ENCODE measurements at regions not wholly inside any gene's neighbourhood (a gene's known extent, or its start where the extent isn't known, plus 50 kb on each side); places are given as distances from the start of the nearest gene placed in this dataset.
A peak's percentile ranks its signal among the peaks of the same experiment; 100 is the strongest.
"Not testable (repeated sequence)": the region's sequence is repeated elsewhere in the genome, so short reads cannot be mapped to it uniquely, and the experiment has no call there.

DNA sequence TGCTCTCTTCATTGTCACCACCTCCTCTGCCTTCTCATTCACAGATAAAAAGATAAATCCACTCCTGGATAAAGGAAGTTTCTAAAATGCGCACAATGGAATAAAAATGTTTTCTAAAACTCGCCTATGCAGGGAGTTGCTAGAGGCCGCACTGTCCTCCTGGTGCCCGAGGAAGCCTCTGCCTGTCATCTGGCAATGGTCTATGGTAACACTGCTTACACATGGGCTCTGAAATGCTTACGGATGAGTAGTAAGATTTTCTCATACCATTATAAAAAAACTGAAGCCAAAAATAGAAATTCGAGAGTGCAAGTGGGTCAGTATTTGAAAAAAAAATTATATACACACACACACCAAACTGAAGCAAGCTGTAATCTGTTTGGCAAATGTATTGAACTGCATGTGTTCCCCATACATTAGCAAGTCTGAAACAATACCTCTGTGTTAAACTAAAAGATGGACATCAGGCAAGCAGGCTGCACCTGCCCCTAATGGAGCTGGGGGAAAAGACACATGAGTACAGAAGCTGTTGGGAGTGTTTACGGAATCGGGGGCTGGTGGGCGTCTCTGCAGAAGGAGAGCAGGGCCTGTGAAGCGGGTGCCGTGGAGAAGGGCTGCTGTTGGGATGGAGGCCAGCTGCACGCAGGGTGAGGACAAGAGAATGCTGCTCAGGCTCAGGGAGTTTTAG is 103.3 kb upstream of the FAT1 start:
- Histone ChIP-seq H3K4me1 (replicated peaks) (peaks cover 52% of the 10 kb centered on the region), H3K36me3 (no peaks in the 10 kb centered on the region), H3K27me3 (replicated peaks) (no peaks in the 10 kb centered on the region), H3K4me3 (no peak overlapping the region), H3K9me3 (replicated peaks) (no peaks in the 10 kb centered on the region), H3K27ac (no peak overlapping the region)
- DNase-seq (ENCODE audit: low read depth in 1 of 2, low spot score in 2 of 2) = no peak

DNA sequence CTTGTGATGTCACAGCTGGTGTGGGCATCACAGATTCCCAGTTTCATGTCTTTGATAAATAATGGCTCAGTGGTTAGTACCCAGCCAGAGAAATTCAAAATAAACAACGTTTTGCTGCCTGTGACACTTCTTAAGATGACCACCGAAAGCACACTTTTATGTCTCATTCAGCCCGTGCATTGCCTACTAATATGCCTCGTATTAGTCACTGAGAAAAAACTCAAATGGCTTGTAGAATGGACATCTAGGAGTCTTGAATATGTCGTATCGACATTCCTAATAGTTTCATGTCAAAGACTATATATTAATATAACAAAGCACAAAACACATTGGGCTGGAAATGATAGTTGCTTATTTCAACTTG is 103.9 kb upstream of the FAT1 start:
- Histone ChIP-seq H3K9me3 (replicated peaks) (no peaks in the 10 kb centered on the region), H3K36me3 (no peaks in the 10 kb centered on the region), H3K4me3 (no peak overlapping the region), H3K27me3 (replicated peaks) (no peaks in the 10 kb centered on the region), H3K27ac (no peak overlapping the region), H3K4me1 (replicated peaks) (peaks cover 52% of the 10 kb centered on the region)
- DNase-seq (ENCODE audit: low read depth in 1 of 2, low spot score in 2 of 2) = no peak

DNA sequence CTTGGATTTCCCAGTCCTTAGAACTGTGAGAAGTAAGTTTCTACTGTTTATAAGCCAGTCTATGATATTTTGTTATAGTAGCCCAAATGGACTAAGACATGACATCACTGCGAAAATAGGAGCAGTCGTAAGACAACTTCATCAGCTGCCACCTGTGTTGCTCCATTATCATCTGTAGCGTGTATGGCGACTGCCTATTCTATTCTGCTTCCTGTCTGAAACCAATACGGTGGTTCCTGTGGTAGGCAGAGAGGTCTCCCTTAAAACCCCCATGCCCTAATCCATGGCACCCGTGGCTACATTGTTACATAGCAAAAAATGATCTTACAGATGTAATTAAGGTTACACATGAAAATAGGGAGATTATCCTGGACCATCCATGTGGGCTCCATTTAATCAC is 105.4 kb upstream of the FAT1 start:
- no peaks in the 10 kb centered on the region for H3K27me3 ChIP-seq (replicated peaks)
- H3K9me3 ChIP-seq (replicated peaks) = no peaks in the 10 kb centered on the region
- DNase-seq (ENCODE audit: low read depth in 1 of 2, low spot score in 2 of 2) = no peak
- no peak overlapping the region for H3K27ac ChIP-seq
- H3K36me3 ChIP-seq = no peaks in the 10 kb centered on the region
- peaks cover 41% of the 10 kb centered on the region for H3K4me1 ChIP-seq (replicated peaks)
- H3K4me3 ChIP-seq = no peak overlapping the region

DNA sequence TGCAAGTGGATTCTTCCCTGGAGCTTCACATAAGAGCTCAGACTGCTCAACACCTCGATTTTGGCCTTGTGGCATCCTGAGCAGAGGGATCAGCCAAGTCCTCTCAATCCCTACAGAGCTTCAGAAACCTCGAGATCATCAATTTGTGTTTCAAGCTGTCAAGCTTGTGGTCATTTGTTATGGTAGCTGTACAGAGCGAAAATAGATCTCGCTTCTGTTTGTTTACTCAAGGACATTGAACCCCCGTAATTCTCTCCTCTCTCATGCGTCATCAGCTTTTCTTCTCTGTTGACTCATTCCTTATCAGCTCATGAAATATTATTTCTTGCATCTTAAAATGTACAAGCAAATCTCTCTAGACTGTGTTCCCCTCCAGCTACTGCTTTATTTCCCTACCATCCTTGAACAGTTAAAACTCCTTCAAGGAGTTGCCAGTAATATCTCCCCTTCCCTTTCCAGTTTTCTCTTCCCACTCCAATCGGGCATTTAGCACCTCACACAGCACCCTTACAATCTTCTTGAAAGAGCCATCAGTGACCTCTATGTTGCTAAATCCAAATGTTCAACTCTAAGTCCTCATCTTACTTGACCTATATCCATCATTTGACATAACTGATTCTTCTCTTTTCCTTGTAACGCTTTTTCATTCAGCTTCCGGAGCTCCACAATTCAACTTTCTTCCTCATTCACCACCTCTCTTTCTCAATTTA is 106.2 kb upstream of the FAT1 start:
- Histone ChIP-seq H3K4me1 (replicated peaks) (peaks cover 36% of the 10 kb centered on the region), H3K9me3 (replicated peaks) (no peaks in the 10 kb centered on the region), H3K27ac (0 out of 2 replicates have a peak overlapping the region, but pooled peaks have one; percentile 16), H3K4me3 (no peak overlapping the region), H3K27me3 (replicated peaks) (no peaks in the 10 kb centered on the region), H3K36me3 (no peaks in the 10 kb centered on the region)
- DNase-seq (ENCODE audit: low read depth in 1 of 2, low spot score in 2 of 2) = peak in 1 of 2 experiments; percentile 70

DNA sequence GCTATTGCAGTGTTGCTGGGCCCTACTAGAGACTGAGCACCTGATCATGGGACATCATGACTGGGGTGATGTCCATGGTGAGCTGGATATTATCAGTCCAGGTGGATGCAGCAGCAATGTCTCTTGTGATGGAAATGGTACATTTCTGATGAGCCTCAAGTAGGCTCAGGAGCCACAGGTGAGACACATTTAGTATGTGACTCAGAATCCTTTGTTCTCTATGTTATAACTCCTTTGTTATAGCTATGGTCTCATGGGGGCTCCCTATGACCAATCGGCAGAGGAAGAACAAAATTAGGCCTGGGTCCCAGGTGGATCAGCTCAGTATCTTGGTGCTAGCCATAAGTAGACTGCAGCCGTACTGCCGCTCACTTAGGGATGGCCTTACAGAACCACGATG is 107.9 kb upstream of the FAT1 start:
- Histone ChIP-seq H3K27me3 (replicated peaks) (no peaks in the 10 kb centered on the region), H3K4me1 (replicated peaks) (peaks cover 25% of the 10 kb centered on the region), H3K36me3 (no peaks in the 10 kb centered on the region), H3K27ac (no peak overlapping the region), H3K4me3 (no peak overlapping the region), H3K9me3 (replicated peaks) (no peaks in the 10 kb centered on the region)
- DNase-seq (ENCODE audit: low read depth in 1 of 2, low spot score in 2 of 2) = no peak

DNA sequence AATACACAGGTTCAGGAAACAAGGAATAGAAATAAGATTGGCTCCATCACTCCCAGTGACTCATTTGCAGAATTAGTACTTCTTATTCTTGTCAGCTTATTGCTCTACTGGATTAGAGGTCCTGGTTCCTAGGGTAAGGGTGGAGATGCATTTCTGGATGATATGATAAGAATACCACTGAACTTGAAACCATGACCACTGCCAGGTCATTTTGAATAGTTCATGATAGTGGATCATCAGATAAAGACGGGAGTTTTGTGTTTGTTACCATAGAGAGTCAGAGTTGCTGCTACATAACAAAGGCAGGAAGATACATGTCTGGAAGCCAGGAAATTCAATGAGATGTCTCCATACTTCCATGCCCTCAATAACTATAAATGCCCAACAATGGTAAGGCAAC is 109.2 kb upstream of the FAT1 start:
- peaks cover 18% of the 10 kb centered on the region for H3K4me1 ChIP-seq (replicated peaks)
- no peaks in the 10 kb centered on the region for H3K9me3 ChIP-seq (replicated peaks)
- no peak for DNase-seq (ENCODE audit: low read depth in 1 of 2, low spot score in 2 of 2)

DNA sequence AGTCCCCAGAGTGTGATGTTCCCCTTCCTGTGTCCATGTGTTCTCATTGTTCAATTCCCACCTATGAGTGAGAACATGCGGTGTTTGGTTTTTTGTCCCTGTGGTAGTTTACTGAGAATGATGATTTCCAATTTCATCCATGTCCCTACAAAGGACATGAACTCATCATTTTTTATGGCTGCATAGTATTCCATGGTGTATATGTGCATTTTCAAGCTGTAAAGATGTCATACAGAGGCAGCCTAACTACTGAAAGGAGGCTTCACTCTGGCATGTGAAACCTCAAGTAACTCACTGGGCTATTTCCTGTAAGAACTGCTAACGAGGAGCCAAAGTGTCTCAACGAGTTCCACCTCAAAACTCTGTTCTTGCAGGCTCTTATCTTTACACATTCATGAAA is 113.8 kb upstream of the FAT1 start:
- not testable (repeated sequence) for H3K4me3 ChIP-seq; H3K36me3 ChIP-seq; H3K27me3 ChIP-seq (replicated peaks); DNase-seq (ENCODE audit: low read depth in 1 of 2, low spot score in 2 of 2); H3K9me3 ChIP-seq (replicated peaks); H3K27ac ChIP-seq
- H3K4me1 ChIP-seq (replicated peaks) = peaks cover 20% of the 10 kb centered on the region

More for the DNA sequence above, 109.2 kb upstream of the FAT1 start:
- Histone ChIP-seq H3K27ac (no peak overlapping the region), H3K36me3 (no peaks in the 10 kb centered on the region), H3K4me3 (no peak overlapping the region), H3K27me3 (replicated peaks) (no peaks in the 10 kb centered on the region)

DNA sequence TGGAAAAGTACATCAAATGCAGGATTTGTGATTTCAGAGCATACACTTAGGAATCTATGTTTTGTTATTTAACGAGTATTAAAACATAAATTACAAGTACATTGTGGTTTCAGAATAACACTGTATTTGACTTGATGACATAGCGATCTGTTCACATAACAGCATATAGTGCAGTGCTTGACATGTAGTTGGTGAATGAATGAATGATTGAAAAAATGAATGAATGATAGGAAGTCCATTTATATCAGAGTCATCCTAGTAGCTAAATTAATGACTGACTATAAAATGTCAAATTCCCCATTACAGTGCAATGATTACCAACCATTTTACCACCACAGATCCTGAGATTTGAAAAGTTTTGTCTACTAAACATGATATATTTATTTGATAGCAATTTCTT is 114.6 kb upstream of the FAT1 start:
- Histone ChIP-seq H3K27me3 (replicated peaks) (no peaks in the 10 kb centered on the region), H3K27ac (peak overlapping the region; percentile 94), H3K4me3 (no peak overlapping the region), H3K36me3 (no peaks in the 10 kb centered on the region), H3K4me1 (replicated peaks) (peaks cover 25% of the 10 kb centered on the region), H3K9me3 (replicated peaks) (no peaks in the 10 kb centered on the region)
- no peak for DNase-seq (ENCODE audit: low read depth in 1 of 2, low spot score in 2 of 2)

DNA sequence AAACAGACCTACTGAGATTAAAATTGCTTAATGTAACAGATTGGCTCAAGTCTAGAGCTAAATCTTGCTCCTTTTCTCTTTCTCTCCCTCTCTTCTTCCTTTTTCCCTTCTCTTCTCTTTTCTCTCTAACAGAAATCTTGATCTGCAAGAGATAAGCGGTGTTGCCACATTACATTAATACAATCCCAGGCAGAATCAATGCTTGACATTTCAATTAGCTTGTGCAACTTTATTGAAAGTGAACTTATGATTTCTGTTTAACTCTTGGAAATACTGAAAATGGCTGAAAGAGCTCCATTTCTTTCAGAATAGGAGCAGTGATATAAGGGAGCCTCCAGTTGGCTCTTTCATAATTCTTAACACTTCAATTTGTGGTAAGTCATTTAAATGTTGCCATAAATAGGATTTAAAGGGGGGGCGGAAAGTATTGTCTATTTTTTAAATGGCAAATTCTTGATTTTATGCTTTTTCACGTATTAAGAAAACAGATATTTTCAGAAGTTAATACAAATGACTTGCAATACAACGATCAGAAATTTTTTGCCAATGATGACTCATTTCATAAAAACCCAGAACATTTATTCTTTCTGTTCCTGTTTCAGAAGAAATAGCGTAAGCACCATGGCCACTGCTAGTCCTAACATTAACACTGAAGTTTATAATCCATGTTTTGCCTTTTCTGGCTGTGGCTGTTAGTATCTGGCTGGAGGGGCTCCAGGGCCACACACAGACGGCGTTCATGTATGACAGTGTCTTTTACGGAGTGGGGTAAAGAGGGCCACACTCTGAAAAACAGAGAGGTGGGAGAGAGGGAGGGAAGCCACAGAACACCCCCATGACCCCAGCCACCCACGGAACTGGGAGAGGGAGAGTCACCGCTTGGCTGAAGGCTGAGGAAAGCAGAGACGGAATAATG is 115.7 kb upstream of the FAT1 start:
- no peaks in the 10 kb centered on the region for H3K9me3 ChIP-seq (replicated peaks)
- H3K4me1 ChIP-seq (replicated peaks) = peaks cover 35% of the 10 kb centered on the region
- H3K4me3 ChIP-seq = peak overlapping the region; percentile 27
- DNase-seq (ENCODE audit: low read depth in 1 of 2, low spot score in 2 of 2) = peak; percentile 93 to 97
- H3K36me3 ChIP-seq = no peaks in the 10 kb centered on the region
- H3K27ac ChIP-seq = peak overlapping the region; percentile 94
- H3K27me3 ChIP-seq (replicated peaks) = no peaks in the 10 kb centered on the region

DNA sequence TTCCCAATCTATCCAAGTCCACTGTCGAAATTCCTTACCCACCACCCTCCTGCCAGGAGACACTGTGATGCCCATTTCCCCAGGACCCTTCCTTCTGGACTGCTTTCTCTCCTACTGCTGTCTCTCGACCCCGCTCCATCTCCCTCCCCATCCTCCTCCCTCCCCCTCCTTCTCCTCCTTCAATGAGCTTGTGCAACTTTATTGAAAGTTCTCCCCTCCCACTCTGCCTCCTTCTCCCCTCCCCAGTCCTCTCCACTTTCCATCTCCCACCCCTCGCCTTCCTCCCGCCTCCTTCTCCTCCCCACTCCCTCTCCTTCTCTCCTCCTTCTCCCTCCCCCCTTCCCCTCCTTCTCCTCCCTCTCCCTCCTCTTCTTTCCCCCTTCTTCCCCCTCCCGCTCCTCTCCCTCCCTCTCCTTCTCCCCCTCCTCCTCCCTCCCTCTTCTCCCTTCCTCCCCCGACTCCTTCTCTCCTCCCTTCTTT is 116.6 kb upstream of the FAT1 start:
- Histone ChIP-seq H3K27me3 (replicated peaks) (no peaks in the 10 kb centered on the region), H3K4me3 (peak overlapping the region; percentile 35), H3K4me1 (replicated peaks) (peaks cover 42% of the 10 kb centered on the region), H3K9me3 (replicated peaks) (no peaks in the 10 kb centered on the region), H3K36me3 (no peaks in the 10 kb centered on the region), H3K27ac (peak overlapping the region; percentile 94)
- DNase-seq (ENCODE audit: low read depth in 1 of 2, low spot score in 2 of 2) = peak in 1 of 2 experiments; percentile 92

DNA sequence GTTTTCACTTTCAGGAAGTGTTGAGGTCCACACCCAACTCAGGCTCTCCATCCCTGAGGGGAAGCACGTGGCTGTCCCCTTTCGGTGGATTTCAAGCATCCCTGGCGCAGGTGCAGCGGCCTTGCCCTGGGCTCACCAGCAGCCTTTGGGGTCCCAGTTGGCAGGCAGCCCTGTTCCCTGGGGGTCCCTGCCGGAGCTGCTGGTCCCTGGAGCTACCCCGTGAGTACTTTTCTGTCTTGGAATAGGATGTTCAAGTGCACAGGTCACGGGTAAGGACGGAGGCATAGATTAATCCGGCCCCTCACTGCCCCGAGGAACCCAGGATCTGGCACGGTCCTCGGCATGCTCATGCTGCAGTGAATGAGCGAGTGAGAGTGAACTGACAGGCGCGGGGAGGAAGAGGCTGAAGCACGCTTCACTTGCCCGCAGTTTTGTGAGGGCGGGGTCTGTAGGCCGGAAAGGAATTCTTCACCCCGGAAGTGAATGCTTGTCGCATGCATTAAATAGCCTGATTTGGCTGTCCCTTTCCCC is 117.2 kb upstream of the FAT1 start:
- DNase-seq (ENCODE audit: low read depth in 1 of 2, low spot score in 2 of 2) = peak in 1 of 2 experiments; percentile 74
- H3K9me3 ChIP-seq (replicated peaks) = no peaks in the 10 kb centered on the region
- peaks cover 48% of the 10 kb centered on the region for H3K4me1 ChIP-seq (replicated peaks)
- H3K27ac ChIP-seq = peak overlapping the region; percentile 70
- no peaks in the 10 kb centered on the region for H3K27me3 ChIP-seq (replicated peaks)
- peak overlapping the region; percentile 35 for H3K4me3 ChIP-seq
- no peaks in the 10 kb centered on the region for H3K36me3 ChIP-seq

DNA sequence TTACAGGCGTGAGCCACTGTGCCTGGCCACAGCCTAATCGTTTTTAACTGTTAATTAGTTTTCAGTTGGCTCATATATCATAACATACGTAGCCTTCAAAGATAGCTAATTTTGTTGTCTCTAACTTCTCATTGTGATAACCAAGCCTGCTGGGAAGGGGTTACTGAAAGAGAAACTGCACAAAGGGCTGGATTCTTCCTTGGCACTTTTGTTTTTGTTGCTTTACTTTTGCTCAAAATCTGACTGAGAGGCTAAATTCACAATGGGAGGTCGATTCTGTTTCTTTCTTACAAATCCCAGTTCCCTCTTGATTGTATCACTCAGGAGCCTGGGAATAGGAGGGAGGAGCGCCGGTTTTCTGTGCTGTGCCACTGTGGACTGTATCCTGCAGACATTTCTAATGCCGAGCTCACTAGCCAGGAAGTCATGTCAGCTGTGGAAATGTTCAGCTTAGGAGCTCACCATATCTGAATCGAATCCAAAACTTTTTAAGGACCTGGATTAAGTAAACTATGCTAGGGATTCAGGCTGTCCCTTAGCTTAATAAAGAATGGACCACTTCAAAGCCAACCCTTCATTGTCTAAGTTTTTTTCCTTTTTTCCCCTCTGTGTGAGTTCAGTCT is 120.5 kb upstream of the FAT1 start:
- Histone ChIP-seq H3K4me1 (replicated peaks) (peaks cover 55% of the 10 kb centered on the region), H3K36me3 (no peaks in the 10 kb centered on the region), H3K27ac (peak overlapping the region; percentile 97), H3K9me3 (replicated peaks) (no peaks in the 10 kb centered on the region), H3K27me3 (replicated peaks) (no peaks in the 10 kb centered on the region), H3K4me3 (peak overlapping the region; percentile 24)
- peak; percentile 76 to 90 for DNase-seq (ENCODE audit: low read depth in 1 of 2, low spot score in 2 of 2)

DNA sequence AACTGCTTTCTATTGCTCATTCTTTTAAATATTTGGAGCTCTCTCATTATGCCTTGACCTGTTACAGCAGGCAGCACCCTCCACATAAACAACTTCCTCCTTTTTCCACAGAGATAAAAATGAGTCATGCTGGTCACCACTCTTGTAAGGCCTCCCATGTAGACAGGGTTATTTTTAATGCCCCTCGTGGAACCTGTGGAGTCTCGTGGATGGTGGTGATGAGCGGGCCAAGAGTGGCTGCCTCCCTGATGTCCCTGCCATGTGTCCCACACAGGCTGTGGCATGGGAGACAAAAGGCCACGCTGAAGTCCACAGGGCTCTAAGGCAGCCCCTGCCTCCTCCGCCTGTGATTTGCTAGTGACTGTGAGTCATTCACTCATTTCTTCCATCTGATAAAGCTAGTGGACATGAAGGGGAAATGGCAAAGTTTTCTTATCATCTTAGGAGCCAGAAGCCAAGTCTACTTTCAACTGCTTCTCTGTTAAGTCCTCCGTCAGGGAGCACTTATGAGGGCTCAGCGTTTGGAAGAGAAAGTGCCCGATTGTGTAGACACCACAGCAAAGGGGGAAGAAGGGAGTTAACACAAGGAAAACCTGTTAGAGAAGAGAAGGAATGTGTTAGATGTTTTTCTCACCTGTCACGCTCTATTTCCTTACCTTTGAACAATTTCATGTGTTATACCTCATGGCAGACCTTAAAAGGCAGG is 121.6 kb upstream of the FAT1 start:
- Histone ChIP-seq H3K4me1 (replicated peaks) (peaks cover 50% of the 10 kb centered on the region), H3K27me3 (replicated peaks) (no peaks in the 10 kb centered on the region), H3K27ac (peak overlapping the region; percentile 97), H3K36me3 (no peaks in the 10 kb centered on the region), H3K4me3 (no peak overlapping the region), H3K9me3 (replicated peaks) (no peaks in the 10 kb centered on the region)
- DNase-seq (ENCODE audit: low read depth in 1 of 2, low spot score in 2 of 2) = peak; percentile 85 to 98

Data from SJSA1 (cell line).